Common myeloid progenitor, CD34-positive (primary cell): ENCODE measurements at regions not wholly inside any gene's neighbourhood (a gene's known extent, or its start where the extent isn't known, plus 50 kb on each side); places are given as distances from the start of the nearest gene placed in this dataset.
"Not testable (repeated sequence)": the region's sequence is repeated elsewhere in the genome, so short reads cannot be mapped to it uniquely, and the experiment has no call there.

Experiments
- CTCF ChIA-PET: fragments of 350-600 bp; sonication (Branson Sonifier 250); formaldehyde crosslinking; loops from one replicate; lab custom pipeline; 2021; ENCODE audit warnings: antibody characterized with exemption; lab: Charles Lee
- POLR2A ChIA-PET: fragments of 350-600 bp; sonication (Branson Sonifier 250); formaldehyde crosslinking; loops from one replicate; lab custom pipeline; 2021; ENCODE audit warnings: antibody characterized with exemption; lab: Charles Lee
- DNase-seq, 3 donors: peaks; one replicate each; pipeline versions ENCODE4 v3.0.0 to v3.0.0-alpha.2; 2013
- H3K27ac ChIP-seq, 2 experiments: 1 replicate in 1 of 2; 2 replicates in 1 of 2; pipeline ENCODE4 v1.7.0; 2013; ENCODE audit warnings: inconsistent platforms in 2 of 2, low read length in 2 of 2, mild to moderate bottlenecking in 2 of 2, low read depth in 1 of 2, moderate library complexity in 1 of 2; ENCODE audit not compliant: severe bottlenecking in 2 of 2, insufficient read depth in 1 of 2, poor library complexity in 1 of 2
- H3K27me3 ChIP-seq, 5 experiments: replicated peaks in 2 of 5; 1 replicate in 3 of 5; 2 replicates in 2 of 5; pipeline versions ENCODE4 v1.6.1 to v1.7.0; 2013; ENCODE audit warnings: low read length in 4 of 5, mild to moderate bottlenecking in 2 of 5, moderate library complexity in 2 of 5, inconsistent platforms in 1 of 5; ENCODE audit not compliant: insufficient read depth in 5 of 5, control insufficient read depth in 4 of 5
- H3K36me3 ChIP-seq, 4 experiments: 1 replicate in 2 of 4; 2 replicates in 2 of 4; pipeline versions ENCODE4 v1.6.1 to v1.7.0; 2013; ENCODE audit warnings: low read length in 3 of 4, control low read depth in 1 of 4, mild to moderate bottlenecking in 1 of 4; ENCODE audit not compliant: control insufficient read depth in 4 of 4, insufficient read depth in 4 of 4
- H3K4me1 ChIP-seq, 4 experiments: 1 replicate in 3 of 4; 2 replicates in 1 of 4; pipeline versions ENCODE4 v1.6.1 to v1.7.1; 2013; ENCODE audit warnings: low read length in 3 of 4, mild to moderate bottlenecking in 3 of 4, control low read depth in 1 of 4, inconsistent platforms in 1 of 4, moderate library complexity in 1 of 4; ENCODE audit not compliant: control insufficient read depth in 4 of 4, insufficient read depth in 4 of 4; ENCODE audit errors: control extremely low read depth in 1 of 4
- H3K4me3 ChIP-seq, 7 experiments: 1 replicate in 4 of 7; 2 replicates in 3 of 7; pipeline versions ENCODE4 v1.5.1 to v1.7.0; 2013; ENCODE audit warnings: mild to moderate bottlenecking in 7 of 7, low read length in 6 of 7, moderate library complexity in 6 of 7, inconsistent platforms in 2 of 7, low read depth in 2 of 7, control low read depth in 1 of 7; ENCODE audit not compliant: insufficient read depth in 4 of 7, control insufficient read depth in 1 of 7; ENCODE audit errors: extremely low read depth in 1 of 7
- H3K9me3 ChIP-seq, 5 experiments: 1 replicate in 4 of 5; 2 replicates in 1 of 5; pipeline versions ENCODE4 v1.6.1 to v1.7.1; 2013; ENCODE audit warnings: low read length in 4 of 5, mild to moderate bottlenecking in 2 of 5, inconsistent platforms in 1 of 5, low read depth in 1 of 5, moderate library complexity in 1 of 5; ENCODE audit not compliant: control insufficient read depth in 4 of 5, insufficient read depth in 2 of 5; ENCODE audit errors: control extremely low read depth in 1 of 5
- WGBS: methylation state at CpG from one replicate; pipeline ENCODE4 v1.1.5; 2013; ENCODE audit not compliant: insufficient coverage; 5-methylcytosine and 5-hydroxymethylcytosine counted together

- WGBS = 100% methylated on average over 4 of the region's 4 CpGs
- H3K4me3 ChIP-seq, CTCF ChIA-PET, H3K27ac ChIP-seq, DNase-seq, H3K36me3 ChIP-seq, H3K4me1 ChIP-seq, POLR2A ChIA-PET, H3K9me3 ChIP-seq, H3K27me3 ChIP-seq: not testable (repeated sequence)
Measured at GRCh38 chr7:65795392-65795716, 77.5 kb upstream of the VKORC1L1 start.

DNA sequence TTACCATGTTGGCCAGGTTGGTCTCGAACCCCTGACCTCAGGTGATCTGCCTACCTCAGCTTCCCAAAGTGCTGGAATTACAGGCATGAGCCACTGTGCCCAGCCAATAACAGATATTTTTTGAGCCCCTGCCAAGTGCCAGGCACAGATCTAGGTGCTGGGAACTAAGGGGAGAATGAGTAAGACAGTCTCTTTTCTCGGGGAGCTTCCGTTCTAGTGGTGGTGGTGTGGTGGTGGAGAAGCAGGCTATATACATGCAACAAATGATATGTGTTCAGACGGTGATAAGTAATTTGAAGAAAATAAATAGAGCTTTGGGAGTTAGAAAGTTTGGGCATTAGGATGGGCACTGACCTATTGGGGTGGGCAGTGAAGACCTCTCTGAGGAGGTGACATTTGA is 76.7 kb upstream of the VKORC1L1 start:
- Histone ChIP-seq H3K4me1 (no peaks in the 10 kb centered on the region), H3K36me3 (no peaks in the 10 kb centered on the region), H3K27ac (no peak overlapping the region), H3K4me3 (no peak overlapping the region), H3K27me3 (no peaks in the 10 kb centered on the region), H3K9me3 (no peaks in the 10 kb centered on the region)
- no peak for DNase-seq
- ChIA-PET CTCF (no interaction called here), POLR2A (no interaction called here)
- 100% methylated on average over 2 of the region's 4 CpGs for WGBS

- H3K36me3 ChIP-seq, H3K4me3 ChIP-seq, CTCF ChIA-PET, H3K27me3 ChIP-seq, H3K27ac ChIP-seq, POLR2A ChIA-PET, H3K9me3 ChIP-seq, DNase-seq, H3K4me1 ChIP-seq: not testable (repeated sequence)
- 98% methylated on average over 8 of the region's 9 CpGs for WGBS
Measured at GRCh38 chr7:65797086-65797485, 75.8 kb upstream of the VKORC1L1 start.

DNA sequence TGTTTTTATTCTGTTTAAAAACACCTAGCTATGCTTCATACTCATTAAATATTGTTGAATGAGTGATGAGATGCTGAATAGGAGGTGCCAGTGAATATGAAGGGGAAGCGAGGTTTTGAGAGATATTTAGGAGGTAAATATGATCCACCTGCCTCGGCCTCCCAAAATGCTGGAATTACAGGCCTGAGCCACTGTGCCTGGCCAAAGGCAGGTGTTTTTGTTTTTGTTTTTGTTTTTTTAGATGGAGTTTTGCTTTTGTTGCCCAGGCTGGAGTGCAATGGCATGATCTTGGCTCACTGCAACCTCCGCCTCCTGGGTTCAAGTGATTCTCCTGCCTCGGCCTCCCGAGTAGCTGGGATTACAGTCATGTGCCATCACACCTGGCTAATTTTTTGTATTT is 75.3 kb upstream of the VKORC1L1 start:
- 100% methylated on average over 2 of the region's 5 CpGs for WGBS
- H3K4me3 ChIP-seq, CTCF ChIA-PET, H3K9me3 ChIP-seq, POLR2A ChIA-PET, H3K4me1 ChIP-seq, H3K27ac ChIP-seq, H3K27me3 ChIP-seq, H3K36me3 ChIP-seq, DNase-seq: not testable (repeated sequence)

- no peaks in the 10 kb centered on the region for H3K36me3 ChIP-seq
- 92% methylated on average over 2 of the region's 5 CpGs for WGBS
- ChIA-PET CTCF (no interaction called here), POLR2A (no interaction called here)
- no peaks in the 10 kb centered on the region for H3K4me1 ChIP-seq
- no peaks in the 10 kb centered on the region for H3K9me3 ChIP-seq
- H3K4me3 ChIP-seq = no peak overlapping the region
- H3K27ac ChIP-seq = no peak overlapping the region
- no peaks in the 10 kb centered on the region for H3K27me3 ChIP-seq
- peak in 2 of 3 donors; percentile 28 to 31 for DNase-seq
Measured at GRCh38 chr7:65798111-65799075, 74.5 kb upstream of the VKORC1L1 start.

DNA sequence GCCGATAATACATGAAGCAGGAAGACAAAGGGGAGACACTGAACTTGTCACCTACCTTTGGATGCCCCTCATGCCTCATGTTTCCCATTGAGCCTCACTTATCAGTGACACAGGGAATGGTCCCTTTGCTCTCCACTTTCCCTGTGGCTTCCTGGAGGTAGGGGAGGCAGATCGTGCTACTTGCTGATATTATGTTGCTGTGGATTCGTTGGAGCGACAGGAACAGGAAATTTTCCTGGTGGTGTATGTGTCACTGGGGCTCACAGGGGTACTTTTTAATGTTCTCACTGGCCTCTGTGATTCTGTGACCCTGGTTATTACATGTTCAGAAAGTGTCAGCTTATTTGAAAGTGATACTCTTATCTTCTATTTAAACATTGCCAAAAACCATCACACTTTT is 72.7 kb upstream of the VKORC1L1 start:
- H3K27me3 ChIP-seq, CTCF ChIA-PET, H3K27ac ChIP-seq, H3K9me3 ChIP-seq, H3K4me1 ChIP-seq, POLR2A ChIA-PET, H3K36me3 ChIP-seq, DNase-seq, H3K4me3 ChIP-seq: not testable (repeated sequence)
- 60% methylated on average over 3 of the region's 4 CpGs for WGBS

GRCh38 chr7:65800890-65801341 is 72.0 kb upstream of the VKORC1L1 start:
- Histone ChIP-seq H3K9me3 (no peaks in the 10 kb centered on the region), H3K4me1 (no peaks in the 10 kb centered on the region), H3K36me3 (no peaks in the 10 kb centered on the region), H3K27me3 (no peaks in the 10 kb centered on the region), H3K27ac (no peak overlapping the region), H3K4me3 (no peak overlapping the region)
- CTCF ChIA-PET = no interaction called here
- no peak for DNase-seq
- POLR2A ChIA-PET = no interaction called here
- WGBS = 59% methylated on average over 6 of the region's 6 CpGs
